ENCODE measurements at regions not wholly inside any gene's neighbourhood (a gene's known extent, or its start where the extent isn't known, plus 50 kb on each side); places are given as distances from the start of the nearest gene placed in this dataset.

GRCh38 chr2:79370976-79371538 lies 141.8 kb upstream of the CTNNA2 start:
- H3F3A ChIP-seq (ENCODE audit: low read depth) = no peaks in the 10 kb centered on the region
- no peak overlapping the region for H3K9ac ChIP-seq (ENCODE audit: low read depth, low read length, poor library complexity, severe bottlenecking)
- no peaks in the 10 kb centered on the region for H3K4me1 ChIP-seq (ENCODE audit: insufficient read depth, low read length, poor library complexity, severe bottlenecking)
- H3K36me3 ChIP-seq (ENCODE audit: insufficient read depth, low read length) = no peaks in the 10 kb centered on the region
- no peak overlapping the region for H2AFZ ChIP-seq (ENCODE audit: low read length)
- H3K9me2 ChIP-seq (replicated peaks; ENCODE audit: low read depth, low read length) = no peaks in the 10 kb centered on the region
- H3K9me3 ChIP-seq (ENCODE audit: insufficient read depth, low read depth, low read length) = no peaks in the 10 kb centered on the region
- H4K20me1 ChIP-seq (ENCODE audit: insufficient read depth, low read length, poor library complexity, severe bottlenecking) = no peaks in the 10 kb centered on the region
- no peaks in the 10 kb centered on the region for H3K27me3 ChIP-seq (ENCODE audit: insufficient read depth, low read length, poor library complexity, severe bottlenecking)
- H3K4me2 ChIP-seq (ENCODE audit: low read depth, low read length, poor library complexity, severe bottlenecking) = no peak overlapping the region
- no peaks in the 10 kb centered on the region for H3K79me2 ChIP-seq (ENCODE audit: insufficient read depth, low read length)
- H3K4me3 ChIP-seq (ENCODE audit: low read length, poor library complexity, severe bottlenecking) = no peak overlapping the region
- TF ChIP-seq, protein P1, sequence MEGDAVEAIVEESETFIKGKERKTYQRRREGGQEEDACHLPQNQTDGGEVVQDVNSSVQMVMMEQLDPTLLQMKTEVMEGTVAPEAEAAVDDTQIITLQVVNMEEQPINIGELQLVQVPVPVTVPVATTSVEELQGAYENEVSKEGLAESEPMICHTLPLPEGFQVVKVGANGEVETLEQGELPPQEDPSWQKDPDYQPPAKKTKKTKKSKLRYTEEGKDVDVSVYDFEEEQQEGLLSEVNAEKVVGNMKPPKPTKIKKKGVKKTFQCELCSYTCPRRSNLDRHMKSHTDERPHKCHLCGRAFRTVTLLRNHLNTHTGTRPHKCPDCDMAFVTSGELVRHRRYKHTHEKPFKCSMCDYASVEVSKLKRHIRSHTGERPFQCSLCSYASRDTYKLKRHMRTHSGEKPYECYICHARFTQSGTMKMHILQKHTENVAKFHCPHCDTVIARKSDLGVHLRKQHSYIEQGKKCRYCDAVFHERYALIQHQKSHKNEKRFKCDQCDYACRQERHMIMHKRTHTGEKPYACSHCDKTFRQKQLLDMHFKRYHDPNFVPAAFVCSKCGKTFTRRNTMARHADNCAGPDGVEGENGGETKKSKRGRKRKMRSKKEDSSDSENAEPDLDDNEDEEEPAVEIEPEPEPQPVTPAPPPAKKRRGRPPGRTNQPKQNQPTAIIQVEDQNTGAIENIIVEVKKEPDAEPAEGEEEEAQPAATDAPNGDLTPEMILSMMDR (conservative IDR thresholded peaks at IDR 0.05; ENCODE audit: low read length) = no peak
- no peak for TF ChIP-seq EZH2phosphoT487 (IDR thresholded peaks at IDR 0.05; ENCODE audit: borderline replicate concordance)

GRCh38 chr2:79369127-79369526 lies 143.7 kb upstream of the CTNNA2 start:
- no peaks in the 10 kb centered on the region for H3F3A ChIP-seq (ENCODE audit: low read depth)
- H3K27me3 ChIP-seq (ENCODE audit: insufficient read depth, low read length, poor library complexity, severe bottlenecking) = no peaks in the 10 kb centered on the region
- H3K36me3 ChIP-seq (ENCODE audit: insufficient read depth, low read length) = no peaks in the 10 kb centered on the region
- H3K9ac ChIP-seq (ENCODE audit: low read depth, low read length, poor library complexity, severe bottlenecking) = no peak overlapping the region
- no peaks in the 10 kb centered on the region for H4K20me1 ChIP-seq (ENCODE audit: insufficient read depth, low read length, poor library complexity, severe bottlenecking)
- H3K4me2 ChIP-seq (ENCODE audit: low read depth, low read length, poor library complexity, severe bottlenecking) = no peak overlapping the region
- H3K4me1 ChIP-seq (ENCODE audit: insufficient read depth, low read length, poor library complexity, severe bottlenecking) = no peaks in the 10 kb centered on the region
- H3K9me2 ChIP-seq (replicated peaks; ENCODE audit: low read depth, low read length) = no peaks in the 10 kb centered on the region
- H2AFZ ChIP-seq (ENCODE audit: low read length) = no peak overlapping the region
- no peaks in the 10 kb centered on the region for H3K9me3 ChIP-seq (ENCODE audit: insufficient read depth, low read depth, low read length)
- no peaks in the 10 kb centered on the region for H3K79me2 ChIP-seq (ENCODE audit: insufficient read depth, low read length)
- TF ChIP-seq, protein P1 (conservative IDR thresholded peaks at IDR 0.05; ENCODE audit: low read length) = no peak
- no peak for TF ChIP-seq EZH2phosphoT487 (IDR thresholded peaks at IDR 0.05; ENCODE audit: borderline replicate concordance)
- no peak overlapping the region for H3K4me3 ChIP-seq (ENCODE audit: low read length, poor library complexity, severe bottlenecking)

GRCh38 chr2:79368116-79368630 lies 144.7 kb upstream of the CTNNA2 start:
- Histone ChIP-seq H3K4me3 (ENCODE audit: low read length, poor library complexity, severe bottlenecking) (no peak overlapping the region), H3K9ac (ENCODE audit: low read depth, low read length, poor library complexity, severe bottlenecking) (no peak overlapping the region), H3K27me3 (ENCODE audit: insufficient read depth, low read length, poor library complexity, severe bottlenecking) (no peaks in the 10 kb centered on the region), H3K4me2 (ENCODE audit: low read depth, low read length, poor library complexity, severe bottlenecking) (no peak overlapping the region), H3K9me3 (ENCODE audit: insufficient read depth, low read depth, low read length) (no peaks in the 10 kb centered on the region), H3K9me2 (replicated peaks; ENCODE audit: low read depth, low read length) (no peaks in the 10 kb centered on the region), H3K36me3 (ENCODE audit: insufficient read depth, low read length) (no peaks in the 10 kb centered on the region), H3K79me2 (ENCODE audit: insufficient read depth, low read length) (no peaks in the 10 kb centered on the region), H3K4me1 (ENCODE audit: insufficient read depth, low read length, poor library complexity, severe bottlenecking) (no peaks in the 10 kb centered on the region), H3F3A (ENCODE audit: low read depth) (no peaks in the 10 kb centered on the region), H4K20me1 (ENCODE audit: insufficient read depth, low read length, poor library complexity, severe bottlenecking) (no peaks in the 10 kb centered on the region), H2AFZ (ENCODE audit: low read length) (no peak overlapping the region)
- no peak for TF ChIP-seq EZH2phosphoT487 (IDR thresholded peaks at IDR 0.05; ENCODE audit: borderline replicate concordance)
- TF ChIP-seq, protein P1 (conservative IDR thresholded peaks at IDR 0.05; ENCODE audit: low read length) = no peak
